IMR-90 (cell line): ENCODE measurements at regions not wholly inside any gene's neighbourhood (a gene's known extent, or its start where the extent isn't known, plus 50 kb on each side); places are given as distances from the start of the nearest gene placed in this dataset.

Experiments used
- ATAC-seq: fragments of 200-7000 bp; cut with Tn5 transposase; 2 replicates; pipeline ENCODE4 v1.9.1; 2020; ENCODE audit warnings: low read depth, mild to moderate bottlenecking, moderate library complexity
- BruUV-seq: library from RNA; stranded (reverse); fragments of 400-500 nt; replicated peaks from 2 replicates; lab custom pipeline; 2021; lab: Mats Ljungman, UMichigan
- CTCF ChIA-PET: fragments of 300-600 bp; formaldehyde crosslinking; extraction: SDS; loops from one replicate; lab custom pipeline; 2021; ENCODE audit warnings: antibody characterized with exemption; lab: Yijun Ruan, JAX
- POLR2A ChIA-PET: fragments of 300-600 bp; sonication (Branson Sonifier 250); formaldehyde crosslinking; loops from one replicate; lab custom pipeline; 2022; ENCODE audit warnings: antibody characterized with exemption; ENCODE audit not compliant: unreplicated experiment; lab: Charles Lee
- DNase-seq: peaks from one replicate; pipeline ENCODE4 v3.0.0; 2013
- H2AFZ ChIP-seq: replicated peaks from 2 replicates; pipeline ENCODE3; 2013; ENCODE audit warnings: low read length, mild to moderate bottlenecking; ENCODE audit not compliant: poor library complexity
- H2AK5ac ChIP-seq: 2 replicates; pipeline ENCODE4 v1.6.1; 2013; ENCODE audit warnings: low read depth, low read length, inconsistent platforms
- H2AK9ac ChIP-seq: replicated peaks from 2 replicates; pipeline ENCODE3; 2013; ENCODE audit warnings: mild to moderate bottlenecking, low read depth, low read length, moderate library complexity; ENCODE audit not compliant: poor library complexity
- H2BK120ac ChIP-seq: 2 replicates; pipeline ENCODE4 v1.6.1; 2013; ENCODE audit warnings: low read depth, low read length, inconsistent platforms
- H2BK15ac ChIP-seq: 3 replicates; pipeline ENCODE4 v1.6.1; 2013; ENCODE audit warnings: low read depth, low read length, inconsistent platforms
- H2BK20ac ChIP-seq: 2 replicates; pipeline ENCODE4 v1.6.1; 2013; ENCODE audit warnings: low read depth, mild to moderate bottlenecking, inconsistent platforms, low read length, moderate library complexity
- H2BK5ac ChIP-seq: 2 replicates; pipeline ENCODE4 v1.6.1; 2013; ENCODE audit warnings: mild to moderate bottlenecking, low read depth, low read length, inconsistent platforms; ENCODE audit not compliant: poor library complexity, severe bottlenecking
- H3K14ac ChIP-seq: replicated peaks from 2 replicates; pipeline ENCODE4 v1.6.1; 2013; ENCODE audit warnings: low read depth, low read length, inconsistent platforms
- H3K18ac ChIP-seq: 2 replicates; pipeline ENCODE4 v1.6.1; 2013; ENCODE audit warnings: low read depth, low read length, control low read depth
- H3K23ac ChIP-seq: 2 replicates; pipeline ENCODE4 v1.6.1; 2013; ENCODE audit warnings: low read depth, low read length, inconsistent platforms
- H3K27ac ChIP-seq: 2 replicates; pipeline ENCODE4 v1.5.1; 2013; ENCODE audit warnings: mild to moderate bottlenecking, control low read depth, low read length; ENCODE audit not compliant: insufficient read depth
- H3K27me3 ChIP-seq: 2 replicates; pipeline ENCODE4 v1.6.1; 2013; ENCODE audit warnings: low read length; ENCODE audit not compliant: control insufficient read depth, insufficient read depth
- H3K36me3 ChIP-seq: 2 replicates; pipeline ENCODE4 v1.6.1; 2013; ENCODE audit warnings: low read length, mixed read lengths; ENCODE audit not compliant: control insufficient read depth, insufficient read depth
- H3K4ac ChIP-seq: 2 replicates; pipeline ENCODE4 v1.6.1; 2013; ENCODE audit warnings: low read depth, low read length, inconsistent platforms
- H3K4me1 ChIP-seq: 2 replicates; pipeline ENCODE4 v1.6.1; 2013; ENCODE audit warnings: low read length, mixed read lengths; ENCODE audit not compliant: control insufficient read depth, insufficient read depth
- H3K4me2 ChIP-seq: 2 replicates; pipeline ENCODE4 v1.6.1; 2013; ENCODE audit warnings: low read depth, mild to moderate bottlenecking, control low read depth, low read length, moderate library complexity
- H3K4me3 ChIP-seq: 2 replicates; pipeline ENCODE4 v1.5.1; 2013; ENCODE audit warnings: low read depth, mild to moderate bottlenecking, control low read depth, low read length, moderate library complexity; ENCODE audit not compliant: insufficient read depth
- H3K56ac ChIP-seq: 2 replicates; pipeline ENCODE4 v1.6.1; 2013; ENCODE audit warnings: low read length, inconsistent platforms; ENCODE audit not compliant: insufficient read depth; ENCODE audit errors: extremely low read depth
- H3K79me1 ChIP-seq, 2 experiments: 2 replicates each; pipeline ENCODE4 v1.6.1; 2013; ENCODE audit warnings: low read length in 2 of 2, inconsistent platforms in 1 of 2, low read depth in 1 of 2
- H3K9ac ChIP-seq: 2 replicates; pipeline ENCODE4 v1.6.1; 2013; ENCODE audit warnings: low read depth, low read length, control low read depth
- H3K9me1 ChIP-seq: 2 replicates; pipeline ENCODE4 v1.6.1; 2013; ENCODE audit warnings: low read length, inconsistent platforms; ENCODE audit not compliant: insufficient read depth
- H3K9me3 ChIP-seq: 2 replicates; pipeline ENCODE4 v1.6.1; 2013; ENCODE audit warnings: low read length; ENCODE audit not compliant: control insufficient read depth, insufficient read depth
- H4K20me1 ChIP-seq: 2 replicates; pipeline ENCODE4 v1.6.1; 2013; ENCODE audit warnings: low read length, inconsistent platforms; ENCODE audit not compliant: insufficient read depth
- H4K5ac ChIP-seq: 2 replicates; pipeline ENCODE4 v1.6.1; 2013; ENCODE audit warnings: mild to moderate bottlenecking, low read depth, low read length, control low read depth
- H4K8ac ChIP-seq, 2 experiments: 2 replicates each; pipeline ENCODE4 v1.6.1; 2013; ENCODE audit warnings: low read depth in 2 of 2, low read length in 2 of 2, control low read depth in 1 of 2, inconsistent platforms in 1 of 2
- H4K91ac ChIP-seq: 2 replicates; pipeline ENCODE4 v1.6.1; 2013; ENCODE audit warnings: low read depth, low read length, inconsistent platforms; ENCODE audit not compliant: insufficient read depth
- FOS ChIP-seq: fragments of 150-350 bp; IDR thresholded peaks from 2 replicates; pipeline ENCODE4 v1.6.1; 2016; ENCODE audit warnings: low read depth, low read length
- MAZ ChIP-seq: IDR thresholded peaks from 2 replicates; pipeline ENCODE4 v1.6.1; 2012; ENCODE audit warnings: low read depth, mild to moderate bottlenecking, low read length, improper control_type of control experiment, moderate library complexity, borderline replicate concordance
- MXI1 ChIP-seq: IDR thresholded peaks from 2 replicates; pipeline ENCODE4 v1.6.1; 2012; ENCODE audit warnings: low read depth, mild to moderate bottlenecking, low read length, moderate library complexity, borderline replicate concordance
- POLR2A ChIP-seq: IDR thresholded peaks from 2 replicates; pipeline ENCODE4 v1.6.1; 2012; ENCODE audit warnings: mild to moderate bottlenecking, low read depth, low read length
- RCOR1 ChIP-seq: IDR thresholded peaks from 2 replicates; pipeline ENCODE4 v1.6.1; 2012; ENCODE audit warnings: mild to moderate bottlenecking, low read length, improper control_type of control experiment; ENCODE audit not compliant: insufficient replicate concordance
- RFX5 ChIP-seq: IDR thresholded peaks from 2 replicates; pipeline ENCODE4 v1.8.0; 2012; ENCODE audit warnings: low read depth, mild to moderate bottlenecking, low read length, moderate library complexity
- dilution Hi-C: fragments of 300-500 bp; cut with HindIII; formaldehyde crosslinking; loops from one replicate; pipeline ENCODE4 v1.14.3; 2018; ENCODE audit warnings: low sequenced_read_pairs; ENCODE audit not compliant: unreplicated experiment
- in situ Hi-C: fragments of 300-500 bp; cut with MboI; formaldehyde crosslinking; loops from 3 replicates; pipeline ENCODE4 v1.14.3; 2019; ENCODE audit warnings: low sequenced_read_pairs, inconsistent platforms, mixed read lengths
- intact Hi-C: fragments of 100-400 bp; cut with micrococcal nuclease; formaldehyde crosslinking; loops from 2 replicates; pipeline ENCODE4 v1.10.0; 2022
- TF ChIP-seq, protein P1 (sequence below): conservative IDR thresholded peaks from 2 replicates; pipeline ENCODE4 v1.5.1; 2012; ENCODE audit warnings: mild to moderate bottlenecking, low read depth, low read length, improper control_type of control experiment
- TF ChIP-seq, protein P2 (sequence below): fragments of 150-350 bp; IDR thresholded peaks from 2 replicates; pipeline ENCODE4 v1.6.1; 2017; ENCODE audit warnings: mild to moderate bottlenecking, antibody characterized with exemption, low read length, low read depth
- TF ChIP-seq, protein P3 (sequence below): fragments of 150-350 bp; IDR thresholded peaks from 2 replicates; pipeline ENCODE4 v1.6.1; 2016; ENCODE audit warnings: low read depth, mild to moderate bottlenecking, low read length, moderate library complexity, borderline replicate concordance

DNA sequence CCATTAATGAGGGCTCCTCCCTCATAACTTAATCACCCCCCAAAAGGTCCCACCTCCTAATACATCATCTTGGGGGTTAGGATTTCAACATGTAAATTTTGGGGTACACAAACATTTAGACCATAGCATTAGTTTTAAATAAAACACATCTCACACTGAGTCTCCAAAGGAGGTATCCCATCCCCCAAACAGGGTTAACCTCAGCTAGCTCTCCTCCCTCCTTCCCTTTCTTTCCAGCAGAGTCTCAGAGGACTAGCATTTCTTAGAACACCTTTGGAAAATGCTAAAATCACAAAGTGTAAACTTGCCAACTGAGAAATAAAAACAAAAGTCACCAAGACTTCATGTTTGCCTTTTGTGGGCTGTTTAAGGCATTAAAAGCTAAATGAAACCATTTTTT is 51.2 kb upstream of the FOXB1 start:
- Histone ChIP-seq H3K79me1 (no peaks in the 10 kb centered on the region), H2BK120ac (no peak overlapping the region), H2BK5ac (no peak overlapping the region), H2BK20ac (no peak overlapping the region), H3K27ac (no peak overlapping the region), H3K4me1 (no peaks in the 10 kb centered on the region), H4K5ac (no peak overlapping the region), H3K18ac (no peak overlapping the region), H4K8ac (no peak overlapping the region), H2AFZ (no peak overlapping the region), H2BK15ac (no peak overlapping the region), H3K9me1 (no peaks in the 10 kb centered on the region), H3K4ac (no peak overlapping the region), H3K36me3 (no peaks in the 10 kb centered on the region), H3K14ac (no peak overlapping the region), H3K4me2 (no peak overlapping the region), H3K23ac (no peak overlapping the region), H2AK5ac (no peak overlapping the region), H4K91ac (no peak overlapping the region), H3K27me3 (no peaks in the 10 kb centered on the region; the same call in 1 of the 2 replicates), H3K56ac (no peak overlapping the region), H3K4me3 (no peak overlapping the region), H3K9ac (no peak overlapping the region), H3K9me3 (no peaks in the 10 kb centered on the region), H4K20me1 (no peaks in the 10 kb centered on the region), H2AK9ac (no peak overlapping the region)
- no peak for TF ChIP-seq RCOR1
- TF ChIP-seq, protein P1, sequence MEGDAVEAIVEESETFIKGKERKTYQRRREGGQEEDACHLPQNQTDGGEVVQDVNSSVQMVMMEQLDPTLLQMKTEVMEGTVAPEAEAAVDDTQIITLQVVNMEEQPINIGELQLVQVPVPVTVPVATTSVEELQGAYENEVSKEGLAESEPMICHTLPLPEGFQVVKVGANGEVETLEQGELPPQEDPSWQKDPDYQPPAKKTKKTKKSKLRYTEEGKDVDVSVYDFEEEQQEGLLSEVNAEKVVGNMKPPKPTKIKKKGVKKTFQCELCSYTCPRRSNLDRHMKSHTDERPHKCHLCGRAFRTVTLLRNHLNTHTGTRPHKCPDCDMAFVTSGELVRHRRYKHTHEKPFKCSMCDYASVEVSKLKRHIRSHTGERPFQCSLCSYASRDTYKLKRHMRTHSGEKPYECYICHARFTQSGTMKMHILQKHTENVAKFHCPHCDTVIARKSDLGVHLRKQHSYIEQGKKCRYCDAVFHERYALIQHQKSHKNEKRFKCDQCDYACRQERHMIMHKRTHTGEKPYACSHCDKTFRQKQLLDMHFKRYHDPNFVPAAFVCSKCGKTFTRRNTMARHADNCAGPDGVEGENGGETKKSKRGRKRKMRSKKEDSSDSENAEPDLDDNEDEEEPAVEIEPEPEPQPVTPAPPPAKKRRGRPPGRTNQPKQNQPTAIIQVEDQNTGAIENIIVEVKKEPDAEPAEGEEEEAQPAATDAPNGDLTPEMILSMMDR = no peak
- TF ChIP-seq FOS = no peak
- TF ChIP-seq POLR2A = no peak
- TF ChIP-seq MXI1 = no peak
- no peak for TF ChIP-seq MAZ
- TF ChIP-seq RFX5 = no peak
- TF ChIP-seq, protein P2, sequence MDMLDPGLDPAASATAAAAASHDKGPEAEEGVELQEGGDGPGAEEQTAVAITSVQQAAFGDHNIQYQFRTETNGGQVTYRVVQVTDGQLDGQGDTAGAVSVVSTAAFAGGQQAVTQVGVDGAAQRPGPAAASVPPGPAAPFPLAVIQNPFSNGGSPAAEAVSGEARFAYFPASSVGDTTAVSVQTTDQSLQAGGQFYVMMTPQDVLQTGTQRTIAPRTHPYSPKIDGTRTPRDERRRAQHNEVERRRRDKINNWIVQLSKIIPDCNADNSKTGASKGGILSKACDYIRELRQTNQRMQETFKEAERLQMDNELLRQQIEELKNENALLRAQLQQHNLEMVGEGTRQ = no peak
- TF ChIP-seq, protein P3, sequence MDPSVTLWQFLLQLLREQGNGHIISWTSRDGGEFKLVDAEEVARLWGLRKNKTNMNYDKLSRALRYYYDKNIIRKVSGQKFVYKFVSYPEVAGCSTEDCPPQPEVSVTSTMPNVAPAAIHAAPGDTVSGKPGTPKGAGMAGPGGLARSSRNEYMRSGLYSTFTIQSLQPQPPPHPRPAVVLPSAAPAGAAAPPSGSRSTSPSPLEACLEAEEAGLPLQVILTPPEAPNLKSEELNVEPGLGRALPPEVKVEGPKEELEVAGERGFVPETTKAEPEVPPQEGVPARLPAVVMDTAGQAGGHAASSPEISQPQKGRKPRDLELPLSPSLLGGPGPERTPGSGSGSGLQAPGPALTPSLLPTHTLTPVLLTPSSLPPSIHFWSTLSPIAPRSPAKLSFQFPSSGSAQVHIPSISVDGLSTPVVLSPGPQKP = no peak
- no TSS peak for BruUV-seq
- ChIA-PET POLR2A (no interaction called here), CTCF (no interaction called here)
- ATAC-seq (no peak), DNase-seq (no peak)
- intact Hi-C loops (no loop called here), in situ Hi-C loops (no loop called here), dilution Hi-C loops (no loop called here)
